KG1 (cell line): ENCODE measurements at regions not wholly inside any gene's neighbourhood (a gene's known extent, or its start where the extent isn't known, plus 50 kb on each side); places are given as distances from the start of the nearest gene placed in this dataset.
"Not testable (repeated sequence)": the region's sequence is repeated elsewhere in the genome, so short reads cannot be mapped to it uniquely, and the experiment has no call there.

Experiments used
- DNase-seq: peaks from one replicate; lab custom pipeline; 2025; lab: John Stamatoyannopoulos, UW

DNA sequence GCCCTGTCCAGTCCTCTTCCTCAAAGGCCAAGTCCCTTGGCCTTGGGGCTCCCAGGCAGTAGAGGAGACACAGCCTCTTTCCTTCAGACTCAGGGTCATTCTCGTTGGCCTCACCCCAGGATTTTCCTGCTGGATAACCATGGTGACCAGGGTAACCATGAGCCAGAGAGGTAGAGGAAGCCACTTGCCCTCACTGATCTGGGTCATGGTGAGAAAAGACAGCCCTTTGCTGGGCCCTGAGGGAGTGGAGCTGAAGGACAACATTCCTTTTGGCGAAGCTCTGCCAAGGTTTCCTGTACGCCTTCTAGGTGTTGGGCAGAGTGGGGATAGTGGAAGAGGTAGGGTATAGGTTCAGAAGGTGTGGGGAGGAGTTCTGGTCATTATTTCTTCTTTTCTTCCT, 53.1 kb upstream of the WNT4 start:
- no peak for DNase-seq

DNA sequence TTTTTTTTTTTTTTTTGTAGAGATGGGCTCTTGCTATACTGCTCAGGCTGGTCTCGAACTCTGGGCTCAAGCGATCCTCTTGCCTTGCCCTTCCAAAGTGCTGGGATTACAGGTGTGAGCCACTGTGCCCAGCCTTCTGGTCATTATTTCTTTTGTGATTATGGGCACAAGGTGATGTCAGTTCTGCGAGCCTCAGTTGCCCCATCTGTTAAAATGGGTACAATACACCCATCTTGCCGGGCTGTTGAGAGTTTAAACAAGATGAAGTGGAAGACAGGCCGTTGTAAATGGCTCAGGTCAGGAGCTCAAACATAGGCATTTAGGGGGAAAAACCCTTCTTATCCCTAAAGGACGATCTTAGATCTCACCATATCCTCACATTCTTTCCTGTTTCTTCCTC, 53.7 kb upstream of the WNT4 start:
- DNase-seq, result no peak

- DNase-seq, result no peak
Observed at GRCh38 chr1:22197644-22198043, 54.7 kb upstream of the WNT4 start.

GRCh38 chr1:22201023-22201422, 58.1 kb upstream of the WNT4 start:
- DNase-seq, result no peak

- no peak for DNase-seq
Observed at GRCh38 chr1:22203335-22203734, 60.4 kb upstream of the WNT4 start.

DNA sequence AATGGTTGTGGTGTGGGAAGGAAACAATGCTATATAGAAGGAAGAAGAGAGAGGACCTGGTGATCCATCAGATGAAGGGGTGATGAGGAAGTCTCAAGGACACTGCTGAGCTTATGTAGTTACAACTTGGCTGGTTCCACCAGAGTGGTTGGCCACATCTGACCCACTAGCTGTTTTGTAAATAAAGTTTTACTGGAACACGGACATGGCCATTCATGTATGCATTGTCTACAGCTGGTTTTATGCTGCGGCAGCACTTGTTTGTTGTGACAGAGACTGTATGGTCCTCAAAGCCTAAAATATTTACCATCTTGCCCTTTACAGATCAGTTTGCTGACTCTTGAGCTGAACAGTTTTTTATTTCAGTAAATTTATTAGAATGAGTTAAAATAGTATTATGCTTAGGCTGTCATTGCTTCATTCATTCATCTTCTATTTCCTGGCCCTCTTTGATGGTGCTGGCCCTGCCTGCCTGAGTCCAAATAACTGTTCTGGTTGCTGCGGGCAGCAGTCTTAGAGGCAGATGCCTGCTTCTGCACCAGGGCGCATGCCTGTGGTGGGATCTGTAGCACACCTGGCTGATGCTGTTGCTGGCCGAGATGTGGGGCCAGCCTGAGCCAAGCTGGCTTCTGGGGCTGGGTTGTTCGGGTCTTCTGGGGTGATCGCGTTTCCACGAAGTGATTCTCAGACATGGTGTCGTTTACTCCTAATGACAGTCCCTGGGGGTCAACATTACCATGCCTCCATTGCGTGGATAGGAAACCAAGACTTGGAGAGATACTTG, 61.4 kb upstream of the WNT4 start:
- DNase-seq, result no peak

DNA sequence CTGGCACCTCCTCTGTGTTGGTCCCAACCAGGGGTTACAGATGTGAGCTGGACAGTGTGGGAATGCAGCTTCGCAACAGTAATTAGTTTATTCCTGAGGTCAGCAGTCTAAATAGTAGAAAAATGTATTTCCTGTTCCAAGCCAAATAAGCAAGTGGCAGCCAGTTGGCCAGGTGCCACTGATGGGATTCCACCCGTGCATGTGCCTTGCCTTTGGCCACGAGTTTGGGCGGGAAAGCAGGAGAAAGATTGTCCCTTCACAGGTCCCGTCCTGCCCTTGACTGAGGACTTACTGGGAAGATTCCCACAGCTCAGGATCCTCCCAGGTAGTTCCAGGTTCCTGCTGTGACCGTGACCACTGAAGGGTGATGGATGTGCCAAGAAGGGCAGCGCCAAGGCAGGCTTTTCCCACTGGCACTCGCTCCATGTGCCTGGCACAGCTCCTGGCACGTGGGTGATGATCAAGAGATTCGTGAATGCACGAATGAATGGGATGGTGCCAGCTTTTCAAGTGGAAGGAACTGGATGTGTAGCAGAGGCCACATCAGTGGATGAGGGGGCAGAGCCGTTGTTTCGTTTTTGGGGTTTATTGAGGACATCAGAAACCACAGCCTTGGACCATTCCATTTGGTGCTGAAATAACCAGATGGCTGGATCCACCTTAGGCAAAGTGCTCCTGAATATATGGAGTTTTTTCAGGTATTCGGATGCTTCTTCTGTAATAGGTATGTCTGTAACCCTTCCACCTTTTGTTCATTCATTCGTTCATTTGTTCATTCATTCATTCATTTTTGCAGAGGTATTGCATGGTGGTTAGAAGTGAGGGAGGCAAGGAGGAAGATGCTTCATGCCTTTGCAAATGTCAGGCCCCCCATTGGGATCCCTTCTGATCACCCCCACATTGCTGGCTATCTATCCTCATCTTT, 62.4 kb upstream of the WNT4 start:
- DNase-seq, result no peak

- no peak for DNase-seq
Observed at GRCh38 chr1:22206551-22207125, 63.7 kb upstream of the WNT4 start.

- no peak for DNase-seq
Observed at GRCh38 chr1:22207511-22208267, 64.8 kb upstream of the WNT4 start.

DNA sequence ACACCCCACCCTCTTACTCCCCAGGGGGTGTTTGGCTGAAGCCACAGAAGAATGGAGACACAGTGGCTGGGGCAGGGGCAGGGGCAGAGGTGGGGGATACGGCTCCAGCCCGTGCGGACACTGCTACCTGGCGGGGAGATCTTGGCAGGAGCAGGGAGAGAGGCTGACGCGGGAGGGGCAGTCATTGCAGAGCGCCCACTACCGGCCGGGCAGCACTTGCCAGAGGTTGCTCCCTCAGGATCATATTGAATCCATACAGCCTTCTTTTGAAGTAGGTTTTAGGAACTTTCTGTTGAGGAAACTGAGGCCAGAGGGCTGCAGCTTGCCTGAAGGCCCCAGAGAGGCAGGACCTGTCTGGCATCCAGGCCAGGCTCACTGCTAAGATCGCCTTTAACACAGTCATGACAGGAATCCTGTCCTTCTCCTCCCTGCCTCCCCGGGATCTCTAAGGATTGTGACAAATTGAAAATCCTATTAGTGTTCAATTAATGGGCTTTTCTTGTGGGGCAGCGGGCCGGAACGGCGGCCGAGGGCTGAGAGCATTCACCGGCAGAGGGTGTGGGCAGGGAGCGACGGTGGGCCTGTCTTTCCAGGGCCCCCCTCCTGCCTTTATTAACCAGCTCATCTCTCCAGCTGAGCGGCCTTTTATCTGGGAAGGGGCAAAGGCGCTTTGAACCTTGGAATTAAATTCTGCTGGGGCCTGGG, 65.5 kb upstream of the WNT4 start:
- DNase-seq, result no peak

- no peak for DNase-seq
Observed at GRCh38 chr1:22208973-22209378, 66.1 kb upstream of the WNT4 start.

DNA sequence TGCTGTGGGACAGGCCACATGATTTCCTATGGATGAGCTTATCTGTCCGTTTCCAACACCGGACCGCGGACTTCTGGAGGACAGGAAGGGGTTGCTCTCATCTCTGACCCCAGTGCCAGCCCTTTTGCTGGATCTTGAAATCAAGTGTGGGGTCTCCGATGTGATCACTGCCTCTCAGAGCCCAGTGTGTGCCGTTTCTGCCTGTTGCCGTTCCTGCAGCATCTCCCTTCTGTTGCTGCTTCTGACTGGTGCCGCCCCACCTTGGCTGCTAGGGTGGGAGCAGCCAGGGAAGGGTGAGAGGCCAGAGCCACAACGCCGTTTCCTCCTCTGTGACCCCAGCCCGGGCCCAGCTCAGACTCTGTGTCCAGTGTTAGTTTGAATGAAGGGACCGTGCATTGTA, 67.3 kb upstream of the WNT4 start:
- no peak for DNase-seq

DNA sequence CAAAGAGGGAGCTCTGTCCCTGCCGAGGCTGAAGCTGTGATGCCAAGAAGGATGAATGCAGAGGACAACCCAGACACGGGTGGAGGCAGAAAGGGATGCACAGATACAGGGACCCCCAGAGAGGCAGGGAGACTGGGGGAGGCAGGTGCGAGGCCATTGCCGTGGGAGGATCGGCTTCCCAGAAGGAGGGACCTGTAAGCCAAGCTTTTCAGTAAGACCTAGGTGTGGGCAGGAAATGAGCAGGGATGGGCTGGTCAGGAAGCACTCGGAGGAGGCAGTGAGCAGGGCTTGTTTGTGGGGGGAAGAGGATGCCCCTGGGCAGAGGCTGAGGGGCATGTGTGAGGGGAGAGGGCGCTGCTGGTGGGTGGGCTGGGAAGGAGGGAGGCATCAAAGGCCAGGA, 67.7 kb upstream of the WNT4 start:
- no peak for DNase-seq

DNA sequence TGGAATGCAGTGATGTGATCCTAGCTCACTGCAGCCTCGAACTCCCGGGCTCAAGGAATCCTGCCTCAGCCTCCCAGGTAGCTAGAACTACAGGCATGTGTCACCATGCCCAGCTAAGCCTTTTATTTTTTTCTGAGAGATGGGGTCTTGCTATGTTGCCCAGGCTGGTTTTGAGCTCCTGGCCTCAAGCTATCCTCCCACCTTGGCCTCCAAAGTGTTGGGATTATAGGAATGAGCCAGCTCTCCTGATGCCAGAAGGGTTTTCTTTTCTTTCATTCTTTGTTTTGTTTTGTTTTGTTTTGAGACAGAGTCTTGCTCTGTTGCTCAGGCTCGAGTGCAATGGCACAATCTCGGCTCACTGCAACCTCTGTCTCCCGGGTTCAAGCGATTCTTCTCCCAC, 68.6 kb upstream of the WNT4 start:
- DNase-seq, result not testable (repeated sequence)

- no peak for DNase-seq
Observed at GRCh38 chr1:22212400-22213233, 69.7 kb upstream of the WNT4 start.

- DNase-seq, result no peak
Observed at GRCh38 chr1:22216210-22216883, 73.5 kb upstream of the WNT4 start.

- no peak for DNase-seq
Observed at GRCh38 chr1:22216966-22217365, 74.1 kb upstream of the WNT4 start.

DNA sequence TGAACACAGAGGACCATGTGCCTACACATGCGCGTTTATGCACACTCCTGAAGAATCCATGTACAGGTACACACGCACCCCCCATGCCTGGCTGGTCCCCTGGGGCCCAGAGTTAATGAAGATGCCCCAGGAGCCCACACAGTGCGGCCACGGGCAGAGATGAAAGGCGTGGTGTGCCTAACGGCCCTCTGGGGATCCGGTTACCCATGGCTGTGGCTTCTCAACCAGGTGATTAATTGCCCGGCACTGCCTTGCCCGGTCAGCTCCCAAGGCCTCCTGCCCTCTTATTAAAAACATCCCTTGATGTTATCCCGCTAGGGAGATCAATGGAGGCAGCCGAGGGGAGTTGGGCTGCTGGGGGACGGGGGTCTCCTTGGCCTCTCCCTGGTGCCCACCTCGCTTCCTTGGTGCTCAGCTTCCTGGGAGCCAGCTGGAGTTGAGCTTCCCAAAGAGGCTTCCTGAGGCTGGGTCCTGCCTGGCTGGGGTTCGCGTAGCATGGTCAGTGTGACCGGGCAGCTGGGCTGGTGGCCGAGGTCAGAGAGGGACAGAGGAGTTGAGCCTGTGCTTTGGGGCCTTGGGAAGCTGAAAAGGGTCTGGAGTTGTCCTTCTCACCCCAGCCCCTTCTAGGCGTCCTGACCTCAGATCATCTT, 75.0 kb upstream of the WNT4 start:
- no peak for DNase-seq

DNA sequence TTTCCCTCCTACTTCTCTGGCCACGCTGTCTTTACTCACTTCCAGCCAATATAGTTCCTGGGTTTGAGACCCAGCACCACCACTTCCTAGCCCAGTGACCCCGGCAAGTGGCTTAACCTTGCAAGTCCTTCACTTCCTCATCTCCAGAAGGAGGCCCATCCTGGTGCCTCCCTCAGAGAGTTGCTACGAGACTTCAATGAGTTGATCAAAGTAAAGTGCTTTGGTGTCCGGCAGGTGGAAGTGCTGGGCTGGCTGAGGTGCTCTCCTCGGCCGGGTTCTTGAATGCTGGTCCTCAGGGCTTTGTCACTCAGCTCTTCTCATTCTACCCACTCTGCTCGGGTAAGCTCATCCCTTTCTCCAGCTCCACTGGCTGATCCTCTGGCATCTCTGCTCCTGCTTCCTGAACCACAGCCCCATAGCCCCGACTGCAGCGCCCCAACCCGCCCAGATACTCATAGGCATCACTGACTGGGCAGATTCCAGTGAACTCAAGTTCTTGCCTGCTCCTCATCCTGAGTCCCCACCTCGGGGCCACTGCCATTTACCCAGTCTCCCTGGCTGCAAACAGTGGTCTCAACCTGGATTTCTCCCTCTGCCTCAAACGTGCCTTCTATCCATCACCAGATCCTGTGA, 75.8 kb upstream of the WNT4 start:
- no peak for DNase-seq
